Upper lobe of left lung (tissue), 4 donors: ENCODE measurements at regions not wholly inside any gene's neighbourhood (a gene's known extent, or its start where the extent isn't known, plus 50 kb on each side); places are given as distances from the start of the nearest gene placed in this dataset.

Source experiments
- CTCF ChIP-seq, 6 experiments: fragments of 450-650 bp in 4 of 6; fragments of 200-600 bp in 2 of 6; sonication (generic) in 2 of 6; IDR thresholded peaks; one replicate each; pipeline ENCODE4 v1.5.1; 2016 to 2019; ENCODE audit warnings: antibody characterized with exemption in 6 of 6
- EP300 ChIP-seq, 4 donors: sonication (generic); formaldehyde crosslinking; IDR thresholded peaks; one replicate each; pipeline ENCODE4 v1.5.1; 2017; ENCODE audit warnings: antibody characterized with exemption in 4 of 4, control low read depth in 2 of 4
- POLR2A ChIP-seq, 4 donors: fragments of 450-650 bp; IDR thresholded peaks; one replicate each; pipeline ENCODE4 v1.5.1; 2016 to 2017; ENCODE audit warnings: antibody characterized with exemption in 4 of 4, mild to moderate bottlenecking in 2 of 4
- POLR2AphosphoS5 ChIP-seq, 2 donors: sonication (generic); formaldehyde crosslinking; IDR thresholded peaks; one replicate each; pipeline ENCODE4 v1.5.1; 2017; ENCODE audit warnings: antibody characterized with exemption in 2 of 2

GRCh38 chr7:116347151-116347832, 137.0 kb downstream of the TES start:
- TF ChIP-seq CTCF (IDR thresholded peaks at IDR 0.05) (no peak), EP300 (IDR thresholded peaks at IDR 0.05) (no peak), POLR2A (IDR thresholded peaks at IDR 0.05) (no peak), POLR2AphosphoS5 (IDR thresholded peaks at IDR 0.05) (no peak)
